GM12892 (cell line): ENCODE measurements at regions not wholly inside any gene's neighbourhood (a gene's known extent, or its start where the extent isn't known, plus 50 kb on each side); places are given as distances from the start of the nearest gene placed in this dataset.

Experiments used
- POLR2A ChIP-seq: IDR thresholded peaks from 2 replicates; pipeline ENCODE4 v1.6.1; 2011; ENCODE audit warnings: low read depth, low read length, control low read depth
- POLR2AphosphoS5 ChIP-seq: IDR thresholded peaks from 2 replicates; pipeline ENCODE4 v1.6.1; 2011; ENCODE audit warnings: low read depth, low read length, control low read depth

DNA sequence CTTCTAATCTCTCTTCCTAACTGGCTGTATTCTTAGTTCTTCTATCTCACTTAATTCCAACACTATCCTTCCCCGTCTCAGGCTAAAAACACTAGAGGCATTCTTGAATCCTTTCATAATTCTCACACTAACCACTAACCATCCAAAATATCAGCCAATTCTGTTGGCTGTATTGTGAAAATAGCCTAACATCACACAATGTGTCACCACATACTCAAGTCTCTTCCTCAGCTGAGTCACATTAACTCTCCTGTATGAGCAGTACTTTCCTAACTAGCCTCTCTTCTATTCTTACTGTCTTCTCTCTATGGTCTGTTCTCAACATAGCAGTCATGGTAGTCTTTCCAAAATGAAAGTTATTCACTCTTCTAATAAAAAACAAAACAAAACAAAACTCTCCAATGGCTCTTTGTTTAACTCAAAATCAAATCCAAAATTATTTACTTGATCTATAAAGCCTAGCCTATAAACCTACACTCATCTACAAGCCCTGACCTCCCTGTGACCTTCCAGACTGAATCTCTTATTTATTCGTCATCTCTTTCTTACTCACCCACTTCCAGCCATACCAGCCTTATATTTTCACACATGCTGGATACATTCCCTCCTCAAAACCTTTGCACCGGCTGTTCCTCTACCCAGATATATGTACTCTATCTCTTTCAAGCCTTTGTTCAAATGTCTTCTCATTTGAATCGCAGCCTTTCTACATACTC is 445.9 kb downstream of the TLL1 start:
- TF ChIP-seq POLR2A: no peak
- no peak for TF ChIP-seq POLR2AphosphoS5
